GM23338 (cell line): ENCODE measurements at regions not wholly inside any gene's neighbourhood (a gene's known extent, or its start where the extent isn't known, plus 50 kb on each side); places are given as distances from the start of the nearest gene placed in this dataset.

Experiments
- ATAC-seq: fragments of 200-7000 bp; cut with Tn5 transposase; 3 replicates; pipeline ENCODE4 v1.9.1; 2020
- DNase-seq: peaks from one replicate; pipeline ENCODE4 v3.0.0-alpha.2; 2015; ENCODE audit warnings: low spot score
- H2AFZ ChIP-seq: fragments of 200-600 bp; sonication (generic); 2 replicates; pipeline ENCODE4 v1.8.0; 2016; ENCODE audit warnings: antibody characterized with exemption, mild to moderate bottlenecking, moderate library complexity
- H3F3A ChIP-seq: fragments of 200-600 bp; sonication (generic); replicated peaks from 2 replicates; pipeline ENCODE4 v1.8.0; 2017; ENCODE audit warnings: antibody characterized with exemption, mixed run types, low read depth
- H3K27ac ChIP-seq: fragments of 200-600 bp; sonication (generic); 2 replicates; pipeline ENCODE4 v1.6.1; 2016; ENCODE audit warnings: low read depth
- H3K27me3 ChIP-seq: fragments of 200-600 bp; sonication (generic); 2 replicates; pipeline ENCODE4 v1.8.0; 2016; ENCODE audit warnings: mild to moderate bottlenecking, mixed run types, moderate library complexity; ENCODE audit not compliant: insufficient read depth
- H3K36me3 ChIP-seq: fragments of 200-600 bp; sonication (generic); 2 replicates; pipeline ENCODE4 v1.8.0; 2016; ENCODE audit warnings: mild to moderate bottlenecking; ENCODE audit not compliant: insufficient read depth
- H3K4me1 ChIP-seq: fragments of 200-600 bp; sonication (generic); 2 replicates; pipeline ENCODE4 v1.8.0; 2016; ENCODE audit warnings: mild to moderate bottlenecking, moderate library complexity; ENCODE audit not compliant: insufficient read depth
- H3K4me2 ChIP-seq: fragments of 200-600 bp; sonication (generic); 2 replicates; pipeline ENCODE4 v1.7.1; 2017; ENCODE audit warnings: mixed run types
- H3K4me3 ChIP-seq: fragments of 200-600 bp; sonication (generic); 2 replicates; pipeline ENCODE4 v1.6.1; 2016; ENCODE audit warnings: mixed run types
- H3K79me2 ChIP-seq: fragments of 200-600 bp; sonication (generic); replicated peaks from 2 replicates; pipeline ENCODE4 v1.8.0; 2017; ENCODE audit warnings: mild to moderate bottlenecking; ENCODE audit not compliant: insufficient read depth
- H3K9me2 ChIP-seq: fragments of 200-600 bp; sonication (generic); 2 replicates; pipeline ENCODE4 v1.8.0; 2017; ENCODE audit not compliant: insufficient read depth
- H4K20me1 ChIP-seq: fragments of 200-600 bp; sonication (generic); replicated peaks from 2 replicates; pipeline ENCODE4 v1.8.0; 2017; ENCODE audit warnings: mild to moderate bottlenecking; ENCODE audit not compliant: insufficient read depth
- H3K27ac Mint-ChIP-seq: 2 replicates; pipeline ENCODE4 v1.8.0; 2020; ENCODE audit warnings: inconsistent platforms, mild to moderate bottlenecking, moderate library complexity, mixed read lengths
- H3K27me3 Mint-ChIP-seq: 3 replicates; pipeline ENCODE4 v1.8.0; 2022; ENCODE audit warnings: low read depth, mild to moderate bottlenecking, moderate library complexity, mixed read lengths, inconsistent platforms; ENCODE audit not compliant: insufficient read depth, poor library complexity
- H3K36me3 Mint-ChIP-seq: 3 replicates; pipeline ENCODE4 v1.8.0; 2021; ENCODE audit warnings: low read depth, mild to moderate bottlenecking, inconsistent platforms, moderate library complexity, mixed read lengths
- H3K4me1 Mint-ChIP-seq: 3 replicates; pipeline ENCODE4 v1.8.0; 2020; ENCODE audit warnings: mild to moderate bottlenecking, inconsistent platforms, mixed read lengths
- H3K4me3 Mint-ChIP-seq: 3 replicates; pipeline ENCODE4 v1.8.0; 2021; ENCODE audit warnings: moderate library complexity, mild to moderate bottlenecking, inconsistent platforms, mixed read lengths
- H3K9me3 Mint-ChIP-seq: 3 replicates; pipeline ENCODE4 v1.8.0; 2020; ENCODE audit warnings: moderate library complexity, mild to moderate bottlenecking, inconsistent platforms, mixed read lengths
- CREB1 ChIP-seq: fragments of 250-450 bp; sonication (Bioruptor Pico); IDR thresholded peaks from 2 replicates; pipeline ENCODE4 v1.5.0; 2020; ENCODE audit warnings: low read depth, mild to moderate bottlenecking, moderate library complexity
- EZH2phosphoT487 ChIP-seq: fragments of 200-600 bp; sonication (generic); IDR thresholded peaks from one replicate; pipeline ENCODE4 v1.8.1; 2018; ENCODE audit warnings: antibody characterized with exemption; ENCODE audit not compliant: unreplicated experiment
- JUNB ChIP-seq: IDR thresholded peaks from one replicate; pipeline ENCODE4 v1.6.1; 2016; ENCODE audit warnings: antibody characterized with exemption; ENCODE audit not compliant: unreplicated experiment
- NANOG ChIP-seq: IDR thresholded peaks from 2 replicates; pipeline ENCODE4 v1.6.1; 2016; ENCODE audit warnings: antibody characterized with exemption, borderline replicate concordance
- STAT1 ChIP-seq: IDR thresholded peaks from one replicate; pipeline ENCODE4 v1.6.1; 2016; ENCODE audit warnings: antibody characterized with exemption; ENCODE audit not compliant: unreplicated experiment
- ZNF114 ChIP-seq: fragments of 250-450 bp; sonication (Bioruptor Pico); IDR thresholded peaks from 2 replicates; pipeline ENCODE4 v1.5.0; 2020; ENCODE audit warnings: mild to moderate bottlenecking, moderate library complexity
- ZNF331 ChIP-seq: fragments of 250-450 bp; sonication (Bioruptor Pico); IDR thresholded peaks from 2 replicates; pipeline ENCODE4 v1.5.0; 2020; ENCODE audit warnings: low read depth, mild to moderate bottlenecking, moderate library complexity
- TF ChIP-seq, protein P1 (sequence below), 2 experiments: fragments of 200-600 bp in 1 of 2; sonication (generic) in 1 of 2; conservative IDR thresholded peaks; 2 replicates each; pipeline versions ENCODE4 v1.5.1 to v1.6.1; 2016 to 2017; ENCODE audit warnings: antibody characterized with exemption in 2 of 2, low read depth in 2 of 2, mild to moderate bottlenecking in 2 of 2, moderate library complexity in 1 of 2
- TF ChIP-seq, protein P2 (sequence below): IDR thresholded peaks from 2 replicates; pipeline ENCODE4 v1.6.1; 2016; ENCODE audit warnings: antibody characterized with exemption

DNA sequence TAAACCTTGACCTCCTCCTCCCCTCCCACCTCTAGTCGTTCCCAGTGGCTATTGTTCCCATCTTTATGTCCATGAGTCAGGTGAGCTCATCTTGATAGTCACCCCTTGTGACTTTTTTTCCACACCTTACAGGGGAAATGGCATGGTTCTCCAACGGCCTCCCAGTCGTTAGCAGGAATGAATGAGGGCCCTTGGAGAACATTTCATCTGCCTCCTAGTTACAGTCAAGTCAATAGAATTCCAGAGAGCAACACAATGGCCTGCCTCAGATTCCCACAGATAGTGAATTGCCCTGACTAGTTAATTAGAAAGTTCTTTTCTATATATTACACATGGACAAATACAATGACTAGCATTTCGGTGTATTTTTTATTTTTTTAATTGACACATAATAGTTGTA lies 262.6 kb downstream of the ATPSCKMT start (continued):
- TF ChIP-seq, protein P1, sequence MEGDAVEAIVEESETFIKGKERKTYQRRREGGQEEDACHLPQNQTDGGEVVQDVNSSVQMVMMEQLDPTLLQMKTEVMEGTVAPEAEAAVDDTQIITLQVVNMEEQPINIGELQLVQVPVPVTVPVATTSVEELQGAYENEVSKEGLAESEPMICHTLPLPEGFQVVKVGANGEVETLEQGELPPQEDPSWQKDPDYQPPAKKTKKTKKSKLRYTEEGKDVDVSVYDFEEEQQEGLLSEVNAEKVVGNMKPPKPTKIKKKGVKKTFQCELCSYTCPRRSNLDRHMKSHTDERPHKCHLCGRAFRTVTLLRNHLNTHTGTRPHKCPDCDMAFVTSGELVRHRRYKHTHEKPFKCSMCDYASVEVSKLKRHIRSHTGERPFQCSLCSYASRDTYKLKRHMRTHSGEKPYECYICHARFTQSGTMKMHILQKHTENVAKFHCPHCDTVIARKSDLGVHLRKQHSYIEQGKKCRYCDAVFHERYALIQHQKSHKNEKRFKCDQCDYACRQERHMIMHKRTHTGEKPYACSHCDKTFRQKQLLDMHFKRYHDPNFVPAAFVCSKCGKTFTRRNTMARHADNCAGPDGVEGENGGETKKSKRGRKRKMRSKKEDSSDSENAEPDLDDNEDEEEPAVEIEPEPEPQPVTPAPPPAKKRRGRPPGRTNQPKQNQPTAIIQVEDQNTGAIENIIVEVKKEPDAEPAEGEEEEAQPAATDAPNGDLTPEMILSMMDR (conservative IDR thresholded peaks at IDR 0.05; ENCODE audit: low read depth in 2 of 2): no peak
- TF ChIP-seq ZNF114 (CRISPR knock-in tag) (no peak), ZNF331 (CRISPR knock-in tag) (no peak), STAT1 (no peak), NANOG (no peak), CREB1 (CRISPR knock-in tag) (no peak)

DNA sequence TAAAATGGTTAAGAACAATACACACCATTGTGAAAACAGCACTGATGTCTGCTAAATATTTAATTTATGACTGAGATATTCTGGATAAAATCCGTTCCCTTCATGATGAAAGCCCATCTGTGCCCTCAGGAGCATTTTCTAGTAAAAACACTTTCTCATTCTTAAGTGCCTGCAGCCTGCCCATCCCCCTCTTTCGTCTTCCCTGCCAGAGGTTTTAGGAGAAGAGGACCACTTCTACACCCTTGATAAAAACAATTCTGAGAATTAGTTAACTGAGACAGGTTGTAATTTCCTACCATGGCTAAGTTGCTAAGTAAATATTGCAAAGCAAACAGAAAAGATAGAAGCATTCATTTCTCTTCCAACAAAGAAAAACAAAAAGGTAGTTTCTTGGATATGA lies 272.6 kb downstream of the ATPSCKMT start:
- ATAC-seq: no peak
- no peaks in the 10 kb centered on the region for H3K36me3 ChIP-seq

GRCh38 chr5:9976621-9977020 lies 273.1 kb downstream of the ATPSCKMT start:
- H3F3A ChIP-seq: no peaks in the 10 kb centered on the region
- no peaks in the 10 kb centered on the region for H3K79me2 ChIP-seq
- H3K4me1 ChIP-seq: peaks cover 8% of the 10 kb centered on the region; the same call in 1 of the 2 replicates
- TF ChIP-seq ZNF331 (CRISPR knock-in tag): no peak
- TF ChIP-seq STAT1: no peak
- TF ChIP-seq EZH2phosphoT487: no peak
- TF ChIP-seq, protein P2, sequence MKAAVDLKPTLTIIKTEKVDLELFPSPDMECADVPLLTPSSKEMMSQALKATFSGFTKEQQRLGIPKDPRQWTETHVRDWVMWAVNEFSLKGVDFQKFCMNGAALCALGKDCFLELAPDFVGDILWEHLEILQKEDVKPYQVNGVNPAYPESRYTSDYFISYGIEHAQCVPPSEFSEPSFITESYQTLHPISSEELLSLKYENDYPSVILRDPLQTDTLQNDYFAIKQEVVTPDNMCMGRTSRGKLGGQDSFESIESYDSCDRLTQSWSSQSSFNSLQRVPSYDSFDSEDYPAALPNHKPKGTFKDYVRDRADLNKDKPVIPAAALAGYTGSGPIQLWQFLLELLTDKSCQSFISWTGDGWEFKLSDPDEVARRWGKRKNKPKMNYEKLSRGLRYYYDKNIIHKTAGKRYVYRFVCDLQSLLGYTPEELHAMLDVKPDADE: no peak
- H3K4me2 ChIP-seq: no peak overlapping the region
- no peaks in the 10 kb centered on the region for H3K36me3 ChIP-seq
- no peak overlapping the region for H3K4me3 Mint-ChIP-seq
- H3K4me1 Mint-ChIP-seq: peaks cover 4% of the 10 kb centered on the region
- peaks cover 5% of the 10 kb centered on the region; the same call in 1 of the 2 replicates for H3K9me2 ChIP-seq
- no peaks in the 10 kb centered on the region for H4K20me1 ChIP-seq
- H3K4me3 ChIP-seq: no peak overlapping the region
- H3K27me3 Mint-ChIP-seq: no peaks in the 10 kb centered on the region
- no peaks in the 10 kb centered on the region for H3K27me3 ChIP-seq
- H3K27ac Mint-ChIP-seq: no peak overlapping the region
- no peak overlapping the region for H3K27ac ChIP-seq
- DNase-seq (no peak), ATAC-seq (no peak)
- no peaks in the 10 kb centered on the region for H3K36me3 Mint-ChIP-seq
- H2AFZ ChIP-seq: no peak overlapping the region
- no peaks in the 10 kb centered on the region for H3K9me3 Mint-ChIP-seq

More for the DNA sequence above, 272.6 kb downstream of the ATPSCKMT start:
- no peak overlapping the region for H2AFZ ChIP-seq
- peaks cover 8% of the 10 kb centered on the region; the same call in 1 of the 2 replicates for H3K4me1 ChIP-seq
- H3K27ac ChIP-seq: no peak overlapping the region
- H3K36me3 Mint-ChIP-seq: no peaks in the 10 kb centered on the region
- peak; percentile 16 for DNase-seq
- no peak overlapping the region for H3K4me3 ChIP-seq
- no peaks in the 10 kb centered on the region for H4K20me1 ChIP-seq
- H3K4me3 Mint-ChIP-seq: no peak overlapping the region
- TF ChIP-seq NANOG: no peak
- TF ChIP-seq JUNB: no peak
- peaks cover 4% of the 10 kb centered on the region; the same call in 1 of the 2 replicates for H3K9me2 ChIP-seq
- H3F3A ChIP-seq: no peaks in the 10 kb centered on the region
- H3K4me1 Mint-ChIP-seq: peaks cover 4% of the 10 kb centered on the region
- H3K27ac Mint-ChIP-seq: no peak overlapping the region
- no peaks in the 10 kb centered on the region for H3K9me3 Mint-ChIP-seq
- H3K79me2 ChIP-seq: no peaks in the 10 kb centered on the region
- no peaks in the 10 kb centered on the region for H3K27me3 ChIP-seq
- no peak overlapping the region for H3K4me2 ChIP-seq
- H3K27me3 Mint-ChIP-seq: no peaks in the 10 kb centered on the region
